Stimulated activated CD4-positive, alpha-beta T cell treated with anti-CD3 and anti-CD28 coated beads, TNF-alpha, amount 100 ng/mL, for 48 hours (primary cell): ENCODE measurements at regions not wholly inside any gene's neighbourhood (a gene's known extent, or its start where the extent isn't known, plus 50 kb on each side); places are given as distances from the start of the nearest gene placed in this dataset.

Experiments used
- DNase-seq, 3 donors: peaks; one replicate each; pipeline ENCODE4 v3.0.0-alpha.2; 2020; ENCODE audit warnings: low read depth in 3 of 3

- DNase-seq: no peak
These were observed 326.7 kb downstream of the ATP23 start for GRCh38 chr12:58268069-58268468.

GRCh38 chr12:58269476-58269875 is 328.1 kb downstream of the ATP23 start:
- DNase-seq: no peak

- no peak for DNase-seq
These were observed 329.8 kb downstream of the ATP23 start for GRCh38 chr12:58270966-58271705.

- DNase-seq: no peak
These were observed 331.1 kb downstream of the ATP23 start for GRCh38 chr12:58272461-58272860.

DNA sequence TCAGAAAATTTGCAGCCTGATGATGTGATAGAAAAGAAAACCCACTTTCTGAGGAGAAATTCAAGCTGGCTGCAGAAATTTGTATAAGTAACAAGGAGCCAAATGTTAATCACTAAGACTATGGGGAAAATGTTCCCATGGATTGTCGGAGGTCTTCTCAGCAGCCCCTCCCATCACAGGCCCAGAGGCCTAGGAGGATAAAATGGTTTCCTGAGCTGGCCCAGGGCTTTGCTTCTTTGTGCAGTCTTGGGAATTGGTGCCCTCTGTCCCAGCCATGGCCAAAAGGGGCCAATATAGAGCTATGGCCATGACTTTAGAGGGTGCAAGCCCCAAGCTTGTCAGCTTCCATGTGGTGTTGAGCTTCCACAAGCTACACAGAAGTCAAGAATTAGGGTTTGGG is 335.9 kb downstream of the ATP23 start:
- DNase-seq: no peak

DNA sequence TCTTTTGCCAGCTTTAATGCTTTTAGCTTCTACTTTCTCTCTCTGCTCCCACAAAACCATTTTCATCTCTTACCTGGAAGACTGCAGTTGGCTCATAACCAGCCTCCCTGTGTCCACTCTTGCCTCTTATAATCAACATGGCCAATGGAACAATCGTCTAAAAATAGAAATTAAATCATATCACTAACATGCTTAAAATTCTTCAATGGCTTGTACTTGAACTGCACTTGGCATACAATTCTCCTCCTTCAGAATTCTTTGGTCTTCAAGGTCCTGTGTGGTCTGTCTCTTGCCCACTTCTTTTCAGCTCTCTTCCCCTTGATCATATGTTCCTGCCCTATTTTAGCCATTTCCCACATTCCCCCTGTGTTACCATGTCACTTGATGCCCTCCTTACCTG is 342.2 kb downstream of the ATP23 start:
- DNase-seq: no peak

DNA sequence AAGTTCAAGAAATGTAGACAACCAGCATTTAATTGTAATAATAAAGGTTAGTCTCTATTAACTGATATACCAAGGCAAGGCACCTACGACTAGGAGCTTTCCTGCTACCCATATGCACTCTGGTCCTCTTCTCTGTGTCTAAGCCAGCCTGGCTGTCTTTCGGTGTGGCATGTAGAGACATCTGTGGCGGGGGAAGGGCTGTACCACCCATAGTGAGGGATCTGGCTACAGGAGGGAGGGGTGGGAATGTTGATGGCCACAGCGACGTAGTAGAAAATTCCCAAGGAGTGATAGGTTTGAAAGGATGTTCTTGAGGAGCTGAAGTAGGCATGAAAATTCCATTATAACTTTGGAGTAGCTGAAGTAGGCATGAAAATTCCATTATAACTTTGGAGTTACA is 344.2 kb downstream of the ATP23 start:
- DNase-seq: no peak

GRCh38 chr12:58286353-58286752 is 345.0 kb downstream of the ATP23 start:
- no peak for DNase-seq

DNA sequence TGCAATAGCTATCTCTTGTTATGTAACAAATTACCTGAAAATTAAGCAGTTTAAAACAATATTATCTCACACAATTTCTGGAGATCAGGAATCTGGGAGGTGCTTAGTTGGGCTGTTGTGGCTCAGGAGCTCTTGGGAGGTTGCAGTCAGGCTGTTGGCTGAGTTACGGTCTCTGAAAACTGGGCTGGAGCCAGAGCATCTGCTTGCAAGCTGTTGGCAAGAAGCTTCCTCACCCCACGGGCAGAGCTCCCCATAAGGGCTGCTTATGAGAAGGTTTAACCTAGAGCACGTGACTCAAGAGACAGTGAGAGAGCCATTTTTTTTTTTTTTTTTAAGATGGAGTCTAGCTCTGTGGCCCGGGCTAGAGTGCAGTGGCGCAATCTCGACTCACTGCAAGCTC is 346.8 kb downstream of the ATP23 start:
- DNase-seq: no peak

DNA sequence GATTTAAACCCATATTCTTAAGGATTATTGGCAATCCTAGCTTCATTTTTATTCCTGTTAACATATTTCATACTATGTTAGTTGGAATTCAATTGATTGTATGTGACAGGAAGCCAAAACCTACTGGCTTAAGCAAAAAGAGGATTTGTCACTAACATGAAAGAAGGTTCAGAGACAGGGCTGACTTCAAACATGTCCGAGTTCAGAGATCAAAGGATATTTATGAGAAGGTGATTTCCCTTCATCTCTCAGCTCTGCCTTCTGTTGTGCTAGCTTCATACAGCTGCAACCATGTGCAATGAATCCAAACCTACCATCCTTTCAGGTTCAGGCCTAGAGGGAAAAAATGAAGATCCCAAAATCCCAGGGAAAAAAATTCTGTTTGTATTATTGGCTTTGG is 349.7 kb downstream of the ATP23 start:
- no peak for DNase-seq

DNA sequence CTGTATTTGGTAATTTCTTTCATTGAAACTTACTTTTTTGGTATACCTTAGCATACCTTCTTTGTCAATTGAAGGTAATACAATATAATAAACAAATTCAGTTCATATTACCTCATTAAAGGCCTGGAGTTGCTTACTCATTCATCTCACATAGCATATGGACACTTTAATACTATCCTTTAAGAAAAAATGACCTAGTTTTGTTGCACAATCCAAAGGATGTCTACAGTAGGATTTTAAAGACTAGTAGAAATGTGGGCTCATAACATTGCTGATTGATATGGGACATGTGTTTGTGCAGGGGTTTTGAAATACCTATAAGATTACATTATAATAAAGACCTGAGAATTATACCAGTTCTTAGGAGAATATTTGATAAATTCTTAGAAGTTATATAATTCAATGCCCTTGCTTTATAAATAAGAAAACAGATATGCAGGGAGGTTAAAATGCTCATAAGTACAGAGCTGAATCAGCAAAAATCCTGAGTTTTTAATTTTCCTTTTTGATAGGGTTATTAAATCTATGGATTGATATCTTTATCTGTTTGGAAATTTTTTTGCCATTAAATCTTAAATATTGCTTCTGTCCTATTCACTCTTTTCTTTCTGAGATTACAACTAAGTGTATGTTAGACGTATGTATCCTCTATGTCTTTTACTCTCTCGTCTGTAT is 352.1 kb downstream of the ATP23 start:
- DNase-seq: no peak

GRCh38 chr12:58295268-58295667 is 353.9 kb downstream of the ATP23 start:
- DNase-seq: no peak

DNA sequence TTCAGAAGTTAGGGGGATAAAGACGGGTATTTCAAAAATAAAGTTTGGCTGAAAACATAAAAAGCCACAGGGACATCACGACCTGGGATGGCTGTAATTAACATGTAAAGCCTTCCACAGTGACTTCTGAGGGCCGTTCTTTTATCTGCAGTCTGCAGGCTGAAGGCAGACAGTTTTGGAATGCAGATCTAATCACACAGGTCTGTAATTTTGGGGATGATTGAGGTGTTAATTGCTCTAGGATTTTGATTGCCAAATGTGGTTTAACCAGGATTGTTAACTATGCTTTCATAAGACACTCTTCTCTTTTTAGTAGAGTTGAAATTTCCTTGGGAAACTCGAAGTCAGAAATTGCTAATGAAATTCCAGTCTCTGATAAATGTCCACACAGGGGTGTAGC is 355.5 kb downstream of the ATP23 start:
- no peak for DNase-seq

- no peak for DNase-seq
These were observed 357.4 kb downstream of the ATP23 start for GRCh38 chr12:58298803-58299202.

GRCh38 chr12:58299371-58299770 is 358.0 kb downstream of the ATP23 start:
- DNase-seq: no peak

- no peak for DNase-seq
These were observed 359.8 kb downstream of the ATP23 start for GRCh38 chr12:58301038-58301729.

DNA sequence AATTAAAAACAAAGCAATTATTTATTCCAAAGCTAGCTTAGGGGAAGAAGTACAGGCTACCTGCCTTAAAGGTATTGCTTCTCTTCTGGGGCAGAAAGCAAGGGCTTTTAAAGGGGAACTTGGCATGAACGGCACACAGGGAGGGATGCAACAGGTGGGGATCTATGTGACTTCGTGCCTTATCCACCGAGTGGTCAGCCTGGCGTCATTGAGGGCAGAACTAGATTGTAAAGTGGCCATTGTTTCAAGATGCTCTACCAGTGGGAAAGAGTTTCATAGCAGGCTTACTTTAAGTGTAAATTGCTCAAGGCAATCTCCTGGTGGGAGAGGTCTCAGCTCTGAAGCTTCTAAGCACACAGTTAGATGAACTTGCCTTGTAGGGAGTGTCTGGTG is 360.4 kb downstream of the ATP23 start:
- no peak for DNase-seq

DNA sequence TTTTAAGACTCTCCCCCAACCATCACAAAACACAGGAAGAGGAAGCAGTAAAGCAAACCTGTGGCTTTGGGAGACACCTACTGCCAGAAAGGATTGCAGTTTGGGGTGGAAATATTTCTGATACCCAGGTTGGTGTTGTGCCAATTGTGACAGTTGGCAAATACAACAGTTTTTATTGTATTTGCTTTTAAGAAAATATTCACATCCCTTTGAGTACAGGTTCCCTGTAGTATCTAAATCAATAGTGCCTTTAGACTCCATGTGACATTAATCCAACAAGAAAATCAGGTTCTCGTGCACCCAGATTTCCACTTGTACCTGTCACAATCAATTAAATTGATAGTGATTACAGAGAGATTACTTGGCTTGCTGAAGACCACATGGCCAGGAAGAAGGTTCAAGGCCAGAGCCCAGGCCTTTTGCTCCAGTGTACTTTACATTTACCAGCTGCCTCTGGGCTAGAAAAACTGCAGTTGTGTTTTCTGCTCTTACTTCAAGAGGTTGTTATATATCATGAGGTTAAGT is 361.2 kb downstream of the ATP23 start:
- no peak for DNase-seq

- no peak for DNase-seq
These were observed 365.1 kb downstream of the ATP23 start for GRCh38 chr12:58306266-58307000.

- DNase-seq: no peak
These were observed 368.4 kb downstream of the ATP23 start for GRCh38 chr12:58309806-58310205.

DNA sequence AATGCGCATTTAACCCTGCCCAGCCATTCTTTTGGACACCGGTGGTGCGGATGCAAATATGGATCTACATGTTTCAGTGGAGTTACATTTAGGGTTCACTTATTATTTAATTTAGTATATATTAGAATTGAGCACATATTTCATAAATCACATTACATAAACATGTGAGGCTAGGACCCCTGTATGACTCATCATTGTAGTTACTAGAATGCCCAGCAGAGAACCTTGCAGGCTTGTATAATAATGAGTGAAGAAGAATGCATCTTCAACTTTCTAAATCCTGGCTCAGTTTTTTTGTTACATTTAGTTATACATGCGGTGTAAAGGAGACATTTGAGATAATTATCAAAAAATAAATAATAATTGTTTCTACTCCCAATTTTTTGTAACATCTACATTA is 369.0 kb downstream of the ATP23 start:
- DNase-seq: no peak
